GM18517 (cell line): ENCODE measurements at regions not wholly inside any gene's neighbourhood (a gene's known extent, or its start where the extent isn't known, plus 50 kb on each side); places are given as distances from the start of the nearest gene placed in this dataset.
A peak's percentile ranks its signal among the peaks of the same experiment; 100 is the strongest.

ENCODE experiments used
- ATAC-seq: cut with Tn5 transposase; IDR thresholded peaks from one replicate; pipeline ENCODE4 v1.9.1; 2021; ENCODE audit warnings: mild to moderate bottlenecking, moderate library complexity; ENCODE audit not compliant: unreplicated experiment

- no peak for ATAC-seq
These were observed 128.1 kb upstream of the RASGRP1 start for GRCh38 chr15:38692789-38693062.

- ATAC-seq, result peak; percentile 6
These were observed 130.9 kb upstream of the RASGRP1 start for GRCh38 chr15:38695249-38696108.

DNA sequence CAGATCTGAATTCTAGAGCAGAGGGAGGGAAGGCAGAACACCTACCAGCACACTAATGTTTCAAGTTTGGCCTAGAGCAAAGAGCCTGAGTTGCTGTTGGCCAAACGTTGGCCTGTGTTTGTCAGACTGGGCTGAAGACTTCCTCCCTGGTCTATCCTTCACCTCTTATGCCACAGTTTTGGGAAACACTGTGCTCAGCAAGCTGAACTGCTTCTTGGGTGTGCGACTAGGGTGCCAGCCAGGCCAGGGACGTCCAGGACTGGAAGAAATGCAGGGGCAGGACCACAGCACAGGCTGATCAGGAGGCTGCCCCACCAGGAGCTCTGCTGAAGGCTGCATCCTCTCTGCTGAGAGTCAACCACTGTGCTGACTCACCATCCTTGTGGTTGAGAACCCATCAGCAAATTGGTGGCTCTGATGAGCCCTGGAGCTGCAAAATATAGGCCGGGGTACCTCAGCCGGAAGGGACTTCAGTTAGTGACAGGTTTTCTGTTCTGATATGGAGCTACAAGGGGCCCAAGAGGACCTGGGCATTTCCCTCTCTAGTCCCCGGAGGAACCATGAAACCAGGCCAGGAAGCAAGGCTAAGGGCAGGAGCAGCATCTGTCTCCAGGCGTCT lies 131.6 kb upstream of the RASGRP1 start:
- peak; percentile 44 for ATAC-seq

- no peak for ATAC-seq
These were observed 132.3 kb upstream of the RASGRP1 start for GRCh38 chr15:38696790-38697495.

GRCh38 chr15:38698254-38698653 lies 133.6 kb upstream of the RASGRP1 start:
- no peak for ATAC-seq

- no peak for ATAC-seq
These were observed 135.1 kb upstream of the RASGRP1 start for GRCh38 chr15:38699633-38700230.

DNA sequence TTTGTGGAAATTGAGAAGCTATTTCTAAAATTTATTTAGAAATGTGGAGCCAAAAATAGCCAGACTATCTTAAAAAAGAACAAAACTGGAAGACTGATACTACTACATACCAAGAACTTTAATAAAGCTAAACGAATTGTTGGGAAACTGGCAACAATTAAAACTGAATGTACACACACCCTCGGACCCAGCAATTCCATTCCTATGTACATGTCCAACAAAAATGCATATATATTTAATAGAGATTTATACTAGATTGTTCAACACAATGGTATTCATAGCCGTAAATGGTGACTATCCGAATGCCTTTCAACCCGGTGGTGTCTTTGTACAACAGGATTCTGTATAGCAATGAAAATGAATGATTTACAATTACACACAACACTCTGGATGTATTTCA lies 136.5 kb upstream of the RASGRP1 start:
- no peak for ATAC-seq

DNA sequence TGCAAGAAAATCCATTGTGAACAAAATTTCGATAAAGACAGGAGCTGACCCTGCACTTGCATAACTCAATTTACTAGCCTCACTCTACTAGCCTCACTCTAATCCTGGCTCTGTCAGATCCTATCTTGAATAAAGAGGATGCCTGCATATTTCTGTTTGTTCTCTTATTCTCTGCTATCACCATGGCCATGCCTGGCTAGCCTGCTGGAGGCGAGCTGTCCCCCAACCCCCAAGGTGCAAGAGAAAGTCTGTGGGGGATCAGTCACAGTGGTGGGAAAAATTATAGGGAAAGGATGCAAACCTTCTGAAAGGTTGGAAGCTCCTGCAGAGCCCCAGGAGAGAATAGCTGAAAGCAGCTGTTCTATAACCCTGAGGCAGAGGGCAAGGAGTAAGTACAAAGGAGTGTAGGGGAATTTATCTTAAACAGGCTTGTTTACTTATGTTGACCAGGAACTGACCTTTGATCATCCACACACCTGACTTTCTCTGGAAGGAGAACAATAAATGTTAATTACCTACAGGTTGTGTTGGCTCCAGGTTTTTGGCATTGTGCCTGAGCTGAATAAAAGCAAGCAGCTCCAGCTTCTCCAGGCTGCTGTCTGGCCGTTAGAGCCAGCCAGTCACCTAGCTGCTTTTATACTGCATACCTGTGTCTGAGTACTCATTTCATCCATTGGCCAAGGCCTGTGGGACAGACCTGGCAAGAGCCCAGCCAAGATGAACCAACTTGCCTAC lies 137.7 kb upstream of the RASGRP1 start:
- no peak for ATAC-seq

DNA sequence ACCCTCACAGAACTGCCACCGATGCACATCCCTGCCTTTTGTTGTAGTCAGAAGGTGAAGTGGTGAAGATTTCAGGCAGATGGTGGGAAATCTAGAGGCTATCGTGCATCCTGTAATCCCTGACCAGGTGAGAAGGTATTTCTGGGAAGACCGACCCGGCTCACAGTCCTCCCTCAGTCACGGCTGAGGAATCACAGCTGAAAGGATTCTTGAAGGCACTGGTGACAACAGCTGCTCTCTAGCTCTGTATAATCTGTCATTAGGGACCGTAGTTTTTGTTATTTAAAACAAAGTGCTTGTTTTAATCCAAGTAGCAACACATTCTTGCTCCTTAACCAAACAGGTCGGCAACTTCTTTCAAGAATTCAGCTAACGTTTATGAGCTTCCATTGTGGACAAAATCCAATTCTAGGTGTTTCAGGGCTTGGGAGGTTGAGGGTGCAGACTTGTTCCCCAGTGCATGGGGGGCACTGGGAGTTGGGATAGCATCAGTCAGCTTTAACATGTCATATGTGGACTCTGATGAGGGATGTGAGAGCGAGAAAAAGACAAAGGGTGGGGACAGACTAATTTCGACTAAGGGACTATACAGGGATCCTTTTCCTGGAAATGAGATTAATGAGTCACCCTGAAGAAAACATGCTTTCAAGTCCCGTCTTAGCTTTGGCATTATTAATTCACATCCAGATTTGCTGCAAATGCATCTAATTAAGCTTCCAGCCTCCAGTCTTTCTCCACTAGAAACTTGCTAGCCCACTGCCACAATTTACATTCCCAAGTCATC lies 141.0 kb upstream of the RASGRP1 start:
- ATAC-seq, result no peak

- no peak for ATAC-seq
These were observed 142.3 kb upstream of the RASGRP1 start for GRCh38 chr15:38706956-38707355.

- peak; percentile 82 for ATAC-seq
These were observed 143.4 kb upstream of the RASGRP1 start for GRCh38 chr15:38707802-38708671.

DNA sequence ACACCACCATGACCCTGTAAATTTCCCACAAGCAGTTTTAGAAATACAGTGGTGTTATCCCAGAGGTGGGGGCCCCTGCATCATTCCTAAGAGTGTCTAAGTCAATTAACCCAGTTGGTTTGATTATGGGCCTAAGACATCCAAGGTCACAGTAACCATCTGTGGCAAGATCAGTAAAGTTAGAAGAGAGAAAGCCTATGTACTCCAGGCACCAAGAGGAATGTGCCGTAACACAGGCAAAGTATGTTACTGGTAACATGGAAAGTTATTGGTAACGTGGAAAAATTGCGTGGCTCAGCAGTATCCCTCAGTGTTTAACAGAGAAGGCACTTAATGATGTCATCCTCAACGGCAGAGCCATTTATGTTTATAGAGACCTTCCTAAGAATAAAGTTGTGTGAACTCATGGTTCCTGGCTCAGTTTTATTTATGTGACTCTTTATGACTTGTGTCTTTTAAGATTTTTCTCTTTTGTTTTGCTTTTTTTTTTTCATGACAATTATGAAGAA lies 144.1 kb upstream of the RASGRP1 start:
- no peak for ATAC-seq

DNA sequence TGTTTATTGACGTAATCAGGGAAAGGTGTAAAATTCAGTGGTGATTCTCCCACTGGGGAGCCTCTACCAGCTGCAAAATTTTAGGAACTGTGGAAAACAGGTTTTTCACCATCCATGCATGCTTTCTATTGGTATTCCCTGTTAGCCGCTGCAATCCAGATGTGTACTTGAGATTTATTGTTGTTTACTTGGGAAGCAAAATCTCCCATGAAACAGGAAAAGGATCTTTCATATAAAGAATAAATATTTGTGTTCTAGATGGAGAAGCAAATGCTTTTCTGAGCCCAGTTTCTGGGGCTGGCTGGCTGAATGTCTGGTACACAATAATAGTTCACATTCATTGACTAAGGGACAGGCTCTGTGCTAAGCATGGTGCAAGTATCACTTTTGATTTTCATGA lies 144.6 kb upstream of the RASGRP1 start:
- ATAC-seq, result no peak

- no peak for ATAC-seq
These were observed 149.9 kb upstream of the RASGRP1 start for GRCh38 chr15:38714309-38715072.

- ATAC-seq, result no peak
These were observed 156.4 kb upstream of the RASGRP1 start for GRCh38 chr15:38720893-38721567.

GRCh38 chr15:38721568-38721945 lies 156.9 kb upstream of the RASGRP1 start:
- ATAC-seq, result no peak

GRCh38 chr15:38722236-38722635 lies 157.6 kb upstream of the RASGRP1 start:
- ATAC-seq, result no peak

DNA sequence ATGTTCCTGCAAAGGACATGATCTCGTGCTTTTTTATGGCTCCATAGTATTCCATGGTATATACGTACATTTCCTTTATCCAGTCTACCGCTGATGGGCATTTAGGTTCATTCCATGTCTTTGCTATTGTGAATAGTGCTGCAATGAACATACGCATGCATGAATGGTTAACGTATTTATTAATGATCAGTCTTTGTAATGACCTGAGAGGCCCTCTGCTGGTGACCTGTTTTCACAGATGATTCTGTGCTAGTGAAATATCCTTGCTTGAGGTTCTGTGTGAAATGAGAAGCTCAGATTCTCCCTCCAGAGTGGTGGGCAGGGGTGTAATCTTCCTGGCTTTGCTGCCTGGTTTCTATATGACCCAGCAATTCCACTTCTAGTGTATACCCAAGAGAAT lies 160.2 kb upstream of the RASGRP1 start:
- ATAC-seq, result no peak
